ENCODE measurements at regions not wholly inside any gene's neighbourhood (a gene's known extent, or its start where the extent isn't known, plus 50 kb on each side); places are given as distances from the start of the nearest gene placed in this dataset.

DNA sequence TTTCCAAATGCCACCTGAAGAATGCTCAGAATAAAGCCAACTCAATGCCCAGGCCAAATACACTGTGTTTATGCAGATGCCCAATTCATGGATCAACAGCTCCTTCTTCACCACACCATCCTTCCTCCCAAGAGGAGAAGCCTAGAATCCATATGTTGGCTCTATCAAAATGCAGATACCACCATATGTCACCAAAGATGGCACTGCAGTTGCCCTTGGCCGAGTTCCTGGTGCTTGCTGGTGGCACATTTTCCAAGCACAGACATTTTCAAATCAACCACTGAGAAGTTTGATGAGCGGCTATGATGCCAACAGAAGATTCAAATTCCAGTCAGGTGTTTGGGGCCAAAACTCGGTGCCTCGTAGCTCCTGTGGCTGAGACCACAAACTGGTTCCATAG, 430.3 kb downstream of the AJAP1 start (continued):
- TF ChIP-seq, protein P1, sequence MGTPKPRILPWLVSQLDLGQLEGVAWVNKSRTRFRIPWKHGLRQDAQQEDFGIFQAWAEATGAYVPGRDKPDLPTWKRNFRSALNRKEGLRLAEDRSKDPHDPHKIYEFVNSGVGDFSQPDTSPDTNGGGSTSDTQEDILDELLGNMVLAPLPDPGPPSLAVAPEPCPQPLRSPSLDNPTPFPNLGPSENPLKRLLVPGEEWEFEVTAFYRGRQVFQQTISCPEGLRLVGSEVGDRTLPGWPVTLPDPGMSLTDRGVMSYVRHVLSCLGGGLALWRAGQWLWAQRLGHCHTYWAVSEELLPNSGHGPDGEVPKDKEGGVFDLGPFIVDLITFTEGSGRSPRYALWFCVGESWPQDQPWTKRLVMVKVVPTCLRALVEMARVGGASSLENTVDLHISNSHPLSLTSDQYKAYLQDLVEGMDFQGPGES (IDR thresholded peaks at IDR 0.05): no peak
- TF ChIP-seq JUND (IDR thresholded peaks at IDR 0.05; ENCODE audit: low read depth, low read length) (no peak), BCL11A (IDR thresholded peaks at IDR 0.05; ENCODE audit: low read depth, low read length) (no peak), KLF5 (IDR thresholded peaks at IDR 0.05; ENCODE audit: partially characterized antibody) (no peak), ZNF384 (IDR thresholded peaks at IDR 0.05; ENCODE audit: borderline replicate concordance, low read depth, low read length) (no peak), ESRRA (IDR thresholded peaks at IDR 0.05; ENCODE audit: low read length) (no peak), BCL3 (IDR thresholded peaks at IDR 0.05; ENCODE audit: borderline replicate concordance, insufficient read depth, low read depth, low read length, poor library complexity, severe bottlenecking) (no peak), PAX5 (IDR thresholded peaks at IDR 0.05; ENCODE audit: borderline replicate concordance, low read depth, low read length) (no peak)

DNA sequence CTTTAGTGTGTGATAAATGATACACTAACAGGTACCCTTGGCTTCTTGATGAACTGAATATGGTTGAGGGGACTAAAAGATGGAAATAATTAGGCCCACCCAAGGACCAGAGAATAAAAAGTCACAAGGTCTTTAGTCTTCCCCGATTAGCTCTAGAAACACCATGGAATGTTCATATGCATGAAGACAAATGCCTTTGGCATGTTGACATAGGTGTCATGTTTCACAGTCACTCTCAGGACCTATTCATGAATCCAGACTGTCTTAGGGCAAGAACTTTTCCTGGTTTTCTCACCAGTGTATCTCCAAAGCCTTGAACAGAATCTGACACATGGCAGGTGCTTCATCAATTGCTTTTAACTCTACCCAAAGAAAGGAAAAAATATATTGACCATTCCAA, 412.8 kb downstream of the AJAP1 start:
- ATAC-seq: no peak
- ChIA-PET POLR2A (no interaction called here), SMC1A (ENCODE audit: uncharacterized antibody, unreplicated experiment) (no interaction called here), RAD21 (ENCODE audit: unreplicated experiment) (no interaction called here), CTCF (no interaction called here)
- Histone ChIP-seq H3K9ac (ENCODE audit: control insufficient read depth, insufficient read depth, low read length) (no peak overlapping the region), H3K4me2 (ENCODE audit: control insufficient read depth, insufficient read depth) (no peak overlapping the region), H4K20me1 (ENCODE audit: control insufficient read depth, insufficient read depth) (no peaks in the 10 kb centered on the region), H2AFZ (ENCODE audit: control insufficient read depth, low read depth, low read length) (no peak overlapping the region), H3K9me3 (replicated peaks; ENCODE audit: control insufficient read depth, insufficient read depth, low read length) (no peaks in the 10 kb centered on the region), H3K4me1 (ENCODE audit: control insufficient read depth, insufficient read depth, low read length) (no peaks in the 10 kb centered on the region), H3K36me3 (ENCODE audit: control insufficient read depth in 2 of 2, insufficient read depth in 2 of 2, low read length in 1 of 2) (no peaks in the 10 kb centered on the region), H3K4me3 (no peak overlapping the region), H3K27me3 (replicated peaks in 1 of 2; ENCODE audit: control insufficient read depth in 2 of 2, insufficient read depth in 2 of 2, low read length in 1 of 2) (no peaks in the 10 kb centered on the region), H3K79me2 (ENCODE audit: control insufficient read depth, insufficient read depth, low read length) (no peaks in the 10 kb centered on the region), H3K27ac (ENCODE audit: control insufficient read depth, insufficient read depth) (no peak overlapping the region)
- intact Hi-C loops (cut with micrococcal nuclease; ENCODE audit: unreplicated experiment): no loop called here
- DNase-seq (ENCODE audit: low read depth, low spot score): no peak
- 0% methylated on average over 1 of the region's 1 CpG for WGBS (ENCODE audit: insufficient coverage, insufficient replicate concordance, low lambda C conversion rate, missing lambda C conversion rate)
- in situ Hi-C loops (cut with MboI): no loop called here
- no TSS peak for BruUV-seq (replicated peaks)
- FAIRE-seq: no peak
- no peak for TF ChIP-seq IKZF1 (conservative IDR thresholded peaks at IDR 0.05)
